Liver (tissue), 8 donors: ENCODE measurements at regions not wholly inside any gene's neighbourhood (a gene's known extent, or its start where the extent isn't known, plus 50 kb on each side); places are given as distances from the start of the nearest gene placed in this dataset.

ENCODE experiments used
- DNase-seq: peaks from one replicate; pipeline ENCODE4 v3.0.0-alpha.2; 2017; ENCODE audit warnings: low spot score
- H3K27ac ChIP-seq, 2 donors: one replicate each; pipeline ENCODE4 v1.7.0; 2013; ENCODE audit warnings: inconsistent platforms in 2 of 2, low read length in 2 of 2, control low read depth in 1 of 2, low read depth in 1 of 2, mild to moderate bottlenecking in 1 of 2
- H3K27me3 ChIP-seq, 4 donors: one replicate each; pipeline versions ENCODE4 v1.6.1 to v1.7.0; 2013; ENCODE audit warnings: low read length in 3 of 4, inconsistent platforms in 1 of 4, mild to moderate bottlenecking in 1 of 4, moderate library complexity in 1 of 4; ENCODE audit not compliant: control insufficient read depth in 4 of 4, insufficient read depth in 4 of 4
- H3K36me3 ChIP-seq, 4 donors: one replicate each; pipeline versions ENCODE4 v1.6.1 to v1.7.0; 2013; ENCODE audit warnings: low read length in 3 of 4, mild to moderate bottlenecking in 3 of 4, low read depth in 1 of 4, moderate library complexity in 1 of 4; ENCODE audit not compliant: control insufficient read depth in 4 of 4, insufficient read depth in 3 of 4
- H3K4me1 ChIP-seq, 4 donors: one replicate each; pipeline versions ENCODE4 v1.6.1 to v1.7.0; 2013; ENCODE audit warnings: low read length in 3 of 4, mild to moderate bottlenecking in 3 of 4, moderate library complexity in 1 of 4; ENCODE audit not compliant: control insufficient read depth in 4 of 4, insufficient read depth in 4 of 4
- H3K4me3 ChIP-seq, 3 donors: one replicate each; pipeline versions ENCODE4 v1.6.1 to v1.7.0; 2013; ENCODE audit warnings: low read length in 3 of 3, control low read depth in 1 of 3, low read depth in 1 of 3, mild to moderate bottlenecking in 1 of 3
- H3K9ac ChIP-seq, 2 donors: one replicate each; pipeline ENCODE4 v1.7.0; 2013; ENCODE audit warnings: low read length in 2 of 2, mild to moderate bottlenecking in 2 of 2, moderate library complexity in 2 of 2, control low read depth in 1 of 2, low read depth in 1 of 2
- H3K9me3 ChIP-seq, 4 donors: one replicate each; pipeline versions ENCODE4 v1.6.1 to v1.7.0; 2013; ENCODE audit warnings: low read length in 3 of 4; ENCODE audit not compliant: control insufficient read depth in 4 of 4
- ATF3 ChIP-seq: IDR thresholded peaks from 2 replicates; pipeline ENCODE4 v1.6.1; 2016; ENCODE audit warnings: antibody characterized with exemption
- CTCF ChIP-seq: fragments of 150-350 bp; IDR thresholded peaks from 2 replicates; pipeline ENCODE4 v1.5.1; 2017; ENCODE audit warnings: improper control_type of control experiment, low read depth, low read length; ENCODE audit not compliant: missing input control
- EGR1 ChIP-seq, 2 donors: IDR thresholded peaks; 2 replicates each; pipeline ENCODE4 v1.6.1; 2016 to 2018; ENCODE audit warnings: antibody characterized with exemption in 2 of 2, low read depth in 2 of 2
- FOXA1 ChIP-seq: IDR thresholded peaks from 2 replicates; pipeline ENCODE4 v1.6.1; 2016; ENCODE audit warnings: antibody characterized with exemption
- FOXA2 ChIP-seq: IDR thresholded peaks from 2 replicates; pipeline ENCODE4 v1.6.1; 2016; ENCODE audit warnings: antibody characterized with exemption
- GABPA ChIP-seq, 2 donors: IDR thresholded peaks in 1 of 2; conservative IDR thresholded peaks in 1 of 2; 2 replicates each; pipeline ENCODE4 v1.6.1; 2016; ENCODE audit warnings: antibody characterized with exemption in 2 of 2, mild to moderate bottlenecking in 1 of 2, moderate library complexity in 1 of 2
- HNF4A ChIP-seq, 2 donors: conservative IDR thresholded peaks; 2 replicates each; pipeline ENCODE4 v1.6.1; 2016; ENCODE audit warnings: antibody characterized with exemption in 2 of 2, mild to moderate bottlenecking in 2 of 2
- HNF4G ChIP-seq: IDR thresholded peaks from 2 replicates; pipeline ENCODE4 v1.6.1; 2016; ENCODE audit warnings: antibody characterized with exemption
- JUND ChIP-seq, 2 donors: IDR thresholded peaks; 2 replicates each; pipeline ENCODE4 v1.6.1; 2016; ENCODE audit warnings: antibody characterized with exemption in 2 of 2
- MAX ChIP-seq: IDR thresholded peaks from 2 replicates; pipeline ENCODE4 v1.6.1; 2016; ENCODE audit warnings: antibody characterized with exemption
- NR2F2 ChIP-seq: IDR thresholded peaks from 2 replicates; pipeline ENCODE4 v1.6.1; 2016; ENCODE audit warnings: antibody characterized with exemption
- RAD21 ChIP-seq, 2 donors: IDR thresholded peaks; 2 replicates each; pipeline ENCODE4 v1.6.1; 2016; ENCODE audit warnings: antibody characterized with exemption in 2 of 2, mild to moderate bottlenecking in 2 of 2
- REST ChIP-seq: IDR thresholded peaks from 2 replicates; pipeline ENCODE4 v1.6.1; 2016; ENCODE audit warnings: antibody characterized with exemption, mild to moderate bottlenecking
- RXRA ChIP-seq, 2 donors: IDR thresholded peaks; 2 replicates each; pipeline ENCODE4 v1.6.1; 2017 to 2018; ENCODE audit warnings: antibody characterized with exemption in 2 of 2, mild to moderate bottlenecking in 1 of 2
- SP1 ChIP-seq: IDR thresholded peaks from 2 replicates; pipeline ENCODE4 v1.6.1; 2018; ENCODE audit warnings: antibody characterized with exemption, mild to moderate bottlenecking
- TAF1 ChIP-seq: conservative IDR thresholded peaks from 2 replicates; pipeline ENCODE4 v1.6.1; 2016; ENCODE audit warnings: antibody characterized with exemption, mild to moderate bottlenecking
- YY1 ChIP-seq: IDR thresholded peaks from 2 replicates; pipeline ENCODE4 v1.6.1; 2016; ENCODE audit warnings: antibody characterized with exemption, mild to moderate bottlenecking
- ZBTB33 ChIP-seq: IDR thresholded peaks from 2 replicates; pipeline ENCODE4 v1.6.1; 2016; ENCODE audit warnings: antibody characterized with exemption
- WGBS: extraction: QIAGEN DNeasy Blood & Tissue Kit; methylation state at CpG from one replicate; pipeline ENCODE4 v1.1.7; 2013; 5-methylcytosine and 5-hydroxymethylcytosine counted together
- donor health status: healthy.
- donor health status: healthy.
- donor health status: healthy.
- donor health status: healthy.
- donor health status: healthy.

GRCh38 chr3:40736943-40737342 lies 212.2 kb downstream of the ZNF621 start:
- Histone ChIP-seq H3K4me1 (no peaks in the 10 kb centered on the region), H3K4me3 (no peak overlapping the region), H3K9ac (no peak overlapping the region), H3K27ac (no peak overlapping the region), H3K27me3 (no peaks in the 10 kb centered on the region), H3K36me3 (no peaks in the 10 kb centered on the region), H3K9me3 (no peaks in the 10 kb centered on the region)
- WGBS, result 87% methylated on average over 3 of the region's 3 CpGs
- no peak for DNase-seq
- TF ChIP-seq HNF4A (conservative IDR thresholded peaks at IDR 0.05), result no peak
- no peak for TF ChIP-seq NR2F2
- TF ChIP-seq MAX, result no peak
- no peak for TF ChIP-seq RAD21 (IDR thresholded peaks at IDR 0.05)
- no peak for TF ChIP-seq EGR1 (IDR thresholded peaks at IDR 0.05; ENCODE audit: low read depth in 2 of 2)
- no peak for TF ChIP-seq YY1
- TF ChIP-seq FOXA1, result no peak
- no peak for TF ChIP-seq TAF1
- TF ChIP-seq FOXA2, result no peak
- TF ChIP-seq GABPA (IDR thresholded peaks at IDR 0.05 in 1 of 2, conservative IDR thresholded peaks at IDR 0.05 in 1 of 2), result no peak
- TF ChIP-seq HNF4G, result no peak
- TF ChIP-seq CTCF, result no peak
- TF ChIP-seq JUND (IDR thresholded peaks at IDR 0.05), result no peak
- TF ChIP-seq ATF3, result no peak
- no peak for TF ChIP-seq RXRA (IDR thresholded peaks at IDR 0.05)
- TF ChIP-seq ZBTB33, result no peak

- TF ChIP-seq REST (no peak), GABPA (IDR thresholded peaks at IDR 0.05 in 1 of 2, conservative IDR thresholded peaks at IDR 0.05 in 1 of 2) (no peak), ZBTB33 (no peak), NR2F2 (no peak), FOXA1 (no peak), HNF4G (no peak), CTCF (no peak), MAX (no peak), RXRA (IDR thresholded peaks at IDR 0.05) (no peak), TAF1 (no peak), JUND (IDR thresholded peaks at IDR 0.05) (no peak), FOXA2 (no peak), EGR1 (IDR thresholded peaks at IDR 0.05; ENCODE audit: low read depth in 2 of 2) (no peak), SP1 (no peak)
- no peaks in the 10 kb centered on the region for H3K27me3 ChIP-seq
- 88% methylated on average over 3 of the region's 3 CpGs for WGBS
- H3K9ac ChIP-seq, result no peak overlapping the region
- no peak overlapping the region for H3K4me3 ChIP-seq
- no peaks in the 10 kb centered on the region for H3K9me3 ChIP-seq
- no peak overlapping the region for H3K27ac ChIP-seq
- DNase-seq, result no peak
- H3K36me3 ChIP-seq, result no peaks in the 10 kb centered on the region
- no peaks in the 10 kb centered on the region for H3K4me1 ChIP-seq
These were observed 212.6 kb downstream of the ZNF621 start for GRCh38 chr3:40737343-40737742.
